Lower leg skin (tissue), 4 donors: ENCODE measurements at regions not wholly inside any gene's neighbourhood (a gene's known extent, or its start where the extent isn't known, plus 50 kb on each side); places are given as distances from the start of the nearest gene placed in this dataset.

Experiments
- DNase-seq, 2 donors: peaks; one replicate each; pipeline ENCODE4 v3.0.0-alpha.2; 2019; ENCODE audit warnings: low spot score in 2 of 2
- H3K4me3 ChIP-seq: fragments of 200-600 bp; sonication (generic); 2 replicates; pipeline ENCODE4 v1.5.1; 2017; ENCODE audit warnings: mild to moderate bottlenecking, low read depth; ENCODE audit not compliant: poor library complexity, severe bottlenecking
- POLR2A ChIP-seq, 2 donors: fragments of 450-650 bp; IDR thresholded peaks; one replicate each; pipeline ENCODE4 v1.6.1; 2016 to 2017; ENCODE audit warnings: antibody characterized with exemption in 2 of 2, mild to moderate bottlenecking in 1 of 2, moderate library complexity in 1 of 2
- WGBS, 2 donors: methylation state at CpG; one replicate each; pipeline ENCODE4 v1.1.5; 2018; 5-methylcytosine and 5-hydroxymethylcytosine counted together
- intact Hi-C: fragments of 100-400 bp; cut with DNase I; formaldehyde crosslinking; loops from one replicate; pipeline ENCODE4 v1.15.0; 2023; ENCODE audit warnings: low total_unique reads
- TF ChIP-seq, protein P1 (sequence below), 3 donors: fragments of 450-650 bp; IDR thresholded peaks; one replicate each; pipeline ENCODE4 v1.5.1; 2016; ENCODE audit warnings: antibody characterized with exemption in 3 of 3, mild to moderate bottlenecking in 3 of 3, moderate library complexity in 2 of 3

DNA sequence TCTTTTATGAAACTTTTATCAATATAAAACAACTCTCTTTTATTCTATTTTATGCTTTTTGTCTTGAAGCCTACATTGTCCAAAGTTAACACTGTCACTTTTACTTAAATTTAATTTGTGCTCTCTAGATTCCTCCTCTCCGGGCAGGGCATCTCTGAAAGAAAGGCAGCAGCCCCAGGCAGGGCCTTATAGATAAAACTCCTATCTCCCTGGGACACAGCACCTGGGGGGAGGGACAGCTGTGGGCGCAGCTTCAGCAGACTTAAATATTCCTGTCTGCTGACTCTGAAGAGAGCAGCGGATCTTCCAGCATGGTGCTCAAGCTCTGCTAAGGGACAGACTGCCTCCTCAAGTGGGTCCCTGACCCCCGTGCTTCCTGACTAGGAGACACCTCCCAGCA is 447.7 kb upstream of the FANCL start:
- intact Hi-C loops: no loop called here
- no peak overlapping the region for H3K4me3 ChIP-seq
- TF ChIP-seq, protein P1, sequence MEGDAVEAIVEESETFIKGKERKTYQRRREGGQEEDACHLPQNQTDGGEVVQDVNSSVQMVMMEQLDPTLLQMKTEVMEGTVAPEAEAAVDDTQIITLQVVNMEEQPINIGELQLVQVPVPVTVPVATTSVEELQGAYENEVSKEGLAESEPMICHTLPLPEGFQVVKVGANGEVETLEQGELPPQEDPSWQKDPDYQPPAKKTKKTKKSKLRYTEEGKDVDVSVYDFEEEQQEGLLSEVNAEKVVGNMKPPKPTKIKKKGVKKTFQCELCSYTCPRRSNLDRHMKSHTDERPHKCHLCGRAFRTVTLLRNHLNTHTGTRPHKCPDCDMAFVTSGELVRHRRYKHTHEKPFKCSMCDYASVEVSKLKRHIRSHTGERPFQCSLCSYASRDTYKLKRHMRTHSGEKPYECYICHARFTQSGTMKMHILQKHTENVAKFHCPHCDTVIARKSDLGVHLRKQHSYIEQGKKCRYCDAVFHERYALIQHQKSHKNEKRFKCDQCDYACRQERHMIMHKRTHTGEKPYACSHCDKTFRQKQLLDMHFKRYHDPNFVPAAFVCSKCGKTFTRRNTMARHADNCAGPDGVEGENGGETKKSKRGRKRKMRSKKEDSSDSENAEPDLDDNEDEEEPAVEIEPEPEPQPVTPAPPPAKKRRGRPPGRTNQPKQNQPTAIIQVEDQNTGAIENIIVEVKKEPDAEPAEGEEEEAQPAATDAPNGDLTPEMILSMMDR (IDR thresholded peaks at IDR 0.05): no peak
- no peak for TF ChIP-seq POLR2A (IDR thresholded peaks at IDR 0.05)
- 71 to 89% methylated on average over 4 of the region's 4 CpGs for WGBS, 2 donors
- no peak for DNase-seq

DNA sequence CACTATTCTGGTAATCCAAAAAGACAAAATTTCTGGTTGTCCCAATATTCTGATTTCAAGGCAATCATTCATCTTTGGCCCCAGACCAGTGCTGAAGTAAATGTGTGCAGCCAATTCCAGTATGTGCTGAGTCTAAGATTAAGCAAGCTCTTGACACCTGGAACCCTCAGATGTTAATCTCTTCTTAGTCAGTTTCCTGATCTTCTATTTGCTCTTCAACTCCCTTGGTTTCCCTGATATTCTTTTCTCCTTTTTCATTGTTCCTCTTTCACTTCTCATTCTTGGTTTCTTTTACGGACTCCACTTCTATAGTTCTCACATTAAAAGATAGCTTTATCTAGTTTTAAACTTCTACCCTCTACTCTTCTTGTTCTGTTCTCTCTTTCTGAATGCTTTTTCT is 445.7 kb upstream of the FANCL start:
- H3K4me3 ChIP-seq: no peak overlapping the region
- TF ChIP-seq, protein P1 (IDR thresholded peaks at IDR 0.05): no peak
- TF ChIP-seq POLR2A (IDR thresholded peaks at IDR 0.05): no peak
- no peak for DNase-seq
- intact Hi-C loops: no loop called here
- WGBS, 2 donors: 34 to 94% methylated on average over 1 of the region's 1 CpG

DNA sequence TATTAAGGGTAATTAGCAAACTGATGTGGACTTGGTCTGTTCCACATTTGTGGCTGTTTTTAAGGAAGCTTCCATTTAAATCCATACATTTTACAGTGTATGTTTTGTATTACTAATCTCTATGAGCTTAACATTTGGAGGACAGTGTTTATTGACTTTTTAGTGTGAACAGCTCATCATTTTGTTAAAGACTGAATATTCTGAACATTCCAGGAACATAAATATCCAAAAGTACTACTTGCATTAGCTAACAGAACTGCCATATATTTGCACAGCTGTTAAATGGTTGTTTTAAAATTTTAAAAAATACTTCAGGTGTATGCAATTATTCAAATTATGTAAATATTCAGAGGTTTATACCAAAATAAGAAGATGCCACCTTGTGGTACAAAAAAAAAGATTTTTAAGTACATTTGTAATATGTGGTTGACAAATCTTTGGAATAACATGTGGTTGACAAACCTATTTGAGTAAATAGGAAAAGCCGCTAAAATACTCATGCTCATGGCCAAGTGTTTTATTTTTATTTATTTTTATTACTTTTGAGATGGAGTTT is 439.7 kb upstream of the FANCL start:
- intact Hi-C loops: no loop called here
- H3K4me3 ChIP-seq: no peak overlapping the region
- TF ChIP-seq POLR2A (IDR thresholded peaks at IDR 0.05): no peak
- TF ChIP-seq, protein P1 (IDR thresholded peaks at IDR 0.05): no peak
- WGBS, 2 donors: 85 to 87% methylated on average over 1 of the region's 1 CpG
- DNase-seq: no peak

DNA sequence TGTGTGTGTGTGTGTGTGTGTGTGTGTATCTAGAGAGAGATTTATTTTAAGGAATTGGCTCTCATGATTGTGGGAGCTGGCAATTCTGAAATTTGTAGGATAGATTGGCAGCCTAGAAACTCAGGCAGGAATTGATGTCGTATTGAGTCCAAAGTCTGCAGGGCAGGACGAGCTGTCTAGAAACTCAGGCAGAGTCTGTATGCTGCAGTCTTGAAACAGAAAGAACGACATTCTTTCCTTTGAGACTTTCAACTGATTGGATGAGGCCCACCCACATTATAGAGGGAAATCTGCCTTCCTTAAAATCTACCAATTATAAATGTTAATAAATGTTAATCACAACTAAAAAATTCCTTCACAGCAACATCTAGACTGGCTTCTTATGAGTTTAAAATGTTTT is 436.6 kb upstream of the FANCL start:
- 70 to 83% methylated on average over 3 of the region's 3 CpGs for WGBS, 2 donors
- no peak overlapping the region for H3K4me3 ChIP-seq
- TF ChIP-seq, protein P1 (IDR thresholded peaks at IDR 0.05): no peak
- TF ChIP-seq POLR2A (IDR thresholded peaks at IDR 0.05): no peak
- intact Hi-C loops: no loop called here
- DNase-seq: no peak

DNA sequence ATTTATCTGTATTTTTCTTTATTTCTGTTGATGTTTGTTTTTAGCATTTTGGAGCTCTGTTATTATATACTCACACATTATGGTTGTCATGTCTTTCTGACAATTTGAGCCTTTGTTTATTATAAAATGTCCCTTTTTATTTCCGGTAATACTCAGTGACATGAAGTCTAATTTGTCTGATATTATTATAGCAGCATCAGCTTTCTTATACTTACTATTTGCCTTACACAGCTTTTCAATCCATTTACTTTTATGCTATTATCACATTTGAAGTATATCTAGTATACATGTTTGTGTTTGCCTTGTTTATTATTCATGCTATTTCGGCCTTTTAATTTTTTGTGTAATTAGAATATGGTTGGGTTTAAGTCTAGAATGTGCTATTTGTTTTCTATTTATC is 430.6 kb upstream of the FANCL start:
- no peak for DNase-seq
- WGBS, 2 donors: 94 to 97% methylated on average over 2 of the region's 2 CpGs
- intact Hi-C loops: no loop called here
- no peak overlapping the region for H3K4me3 ChIP-seq
- TF ChIP-seq POLR2A (IDR thresholded peaks at IDR 0.05): no peak
- TF ChIP-seq, protein P1 (IDR thresholded peaks at IDR 0.05): no peak

DNA sequence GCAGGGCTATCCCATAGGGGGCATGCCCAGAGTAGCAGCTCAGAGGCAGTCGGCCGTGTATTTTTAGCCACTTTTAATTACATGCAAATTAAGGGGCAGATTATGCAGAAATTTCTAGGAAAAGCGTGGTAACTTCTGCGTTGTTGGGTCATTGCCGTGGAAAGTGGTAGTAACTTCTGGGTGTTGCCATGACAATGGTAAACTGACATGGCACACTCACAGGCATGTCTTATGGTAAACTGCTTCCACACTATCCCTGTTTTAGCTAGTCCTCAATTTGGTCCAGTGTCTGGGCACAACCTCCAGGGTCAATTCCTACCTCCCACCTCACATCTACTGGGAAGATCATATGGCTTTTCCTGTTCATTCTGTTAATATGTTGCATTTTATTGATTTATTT is 428.9 kb upstream of the FANCL start:
- intact Hi-C loops: no loop called here
- WGBS, 2 donors: 91 to 92% methylated on average over 5 of the region's 5 CpGs
- no peak for DNase-seq
- no peak for TF ChIP-seq POLR2A (IDR thresholded peaks at IDR 0.05)
- TF ChIP-seq, protein P1 (IDR thresholded peaks at IDR 0.05): no peak
- H3K4me3 ChIP-seq: no peak overlapping the region
